HG03460 (cell line): ENCODE measurements at regions not wholly inside any gene's neighbourhood (a gene's known extent, or its start where the extent isn't known, plus 50 kb on each side); places are given as distances from the start of the nearest gene placed in this dataset.

ENCODE experiments used
- ATAC-seq: cut with Tn5 transposase; IDR thresholded peaks from one replicate; pipeline ENCODE4 v1.9.1; 2021; ENCODE audit not compliant: unreplicated experiment

DNA sequence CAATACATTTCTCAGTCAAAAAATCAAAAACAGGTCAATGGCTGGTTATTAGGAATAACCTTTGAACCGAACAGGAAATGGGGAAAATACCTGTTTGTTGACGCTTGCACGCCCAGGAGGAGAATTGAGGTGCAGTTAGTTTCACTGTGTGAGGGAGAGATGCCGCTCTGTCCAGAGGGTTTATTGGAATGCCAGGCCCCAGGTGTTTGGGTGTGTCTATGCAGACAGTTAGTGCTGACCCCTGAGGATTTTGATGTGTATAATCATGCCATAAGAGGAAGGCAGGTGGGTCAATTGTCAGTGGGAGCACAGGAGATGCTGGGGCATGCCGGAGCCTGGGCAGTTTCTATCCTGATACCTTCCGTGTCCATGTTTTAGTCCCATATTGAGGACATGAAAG, 100.8 kb upstream of the DIO3 start:
- no peak for ATAC-seq

DNA sequence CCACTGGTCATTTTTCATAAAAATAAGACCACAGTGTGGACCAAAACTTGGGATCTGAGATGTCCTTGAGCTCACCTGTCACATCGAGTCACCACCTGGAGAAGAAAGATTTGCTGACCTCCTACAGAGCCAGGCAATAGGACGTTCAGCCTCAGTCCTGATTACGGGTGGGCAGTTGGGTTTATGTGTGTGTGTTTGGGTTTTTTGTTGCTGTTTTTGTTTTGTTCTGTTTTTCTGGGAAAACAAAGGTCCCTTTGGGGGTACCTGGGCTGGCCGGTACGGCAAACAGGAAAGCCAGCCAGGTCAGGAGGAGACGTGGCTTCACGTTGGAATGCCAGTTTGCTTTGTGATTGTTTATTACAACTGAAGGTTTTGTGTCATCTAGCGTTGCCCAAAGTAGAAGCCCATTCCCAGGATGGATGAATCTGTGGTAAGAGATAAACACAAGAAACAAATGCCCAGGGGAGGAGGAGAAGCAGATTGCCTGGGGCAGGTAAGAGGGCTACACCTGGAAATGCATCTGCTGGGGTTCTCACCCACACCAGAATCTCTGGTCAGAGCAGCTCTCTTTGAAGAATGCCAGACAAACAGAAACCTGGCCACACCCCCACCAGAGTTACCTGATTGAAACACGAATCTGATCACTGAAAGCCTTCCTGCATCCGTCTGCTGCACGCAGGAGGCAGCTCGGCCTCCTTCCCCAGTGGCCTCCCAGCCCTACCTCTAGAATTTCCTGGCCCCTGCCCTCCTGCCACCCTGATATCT, 100.1 kb upstream of the DIO3 start:
- ATAC-seq = no peak

DNA sequence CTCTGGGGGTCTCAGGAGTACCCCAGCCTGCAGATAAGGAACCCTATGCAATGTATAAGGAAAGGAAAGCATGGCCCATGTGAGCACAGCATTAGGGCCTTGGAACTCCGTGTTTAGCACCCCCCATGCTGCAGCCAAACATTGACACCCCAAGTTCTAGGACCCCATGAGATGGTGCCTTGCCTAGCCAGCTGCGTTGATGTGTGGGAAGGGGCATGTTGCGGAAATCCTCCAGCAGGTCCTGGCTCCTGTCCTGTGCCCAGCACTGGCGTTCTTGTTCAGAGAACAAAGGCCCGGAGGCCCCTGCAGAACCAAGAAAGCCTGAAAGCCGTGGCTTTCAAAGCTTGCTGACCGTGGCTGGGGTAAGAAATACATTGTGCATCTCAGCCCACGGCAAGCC, 99.4 kb upstream of the DIO3 start:
- no peak for ATAC-seq

DNA sequence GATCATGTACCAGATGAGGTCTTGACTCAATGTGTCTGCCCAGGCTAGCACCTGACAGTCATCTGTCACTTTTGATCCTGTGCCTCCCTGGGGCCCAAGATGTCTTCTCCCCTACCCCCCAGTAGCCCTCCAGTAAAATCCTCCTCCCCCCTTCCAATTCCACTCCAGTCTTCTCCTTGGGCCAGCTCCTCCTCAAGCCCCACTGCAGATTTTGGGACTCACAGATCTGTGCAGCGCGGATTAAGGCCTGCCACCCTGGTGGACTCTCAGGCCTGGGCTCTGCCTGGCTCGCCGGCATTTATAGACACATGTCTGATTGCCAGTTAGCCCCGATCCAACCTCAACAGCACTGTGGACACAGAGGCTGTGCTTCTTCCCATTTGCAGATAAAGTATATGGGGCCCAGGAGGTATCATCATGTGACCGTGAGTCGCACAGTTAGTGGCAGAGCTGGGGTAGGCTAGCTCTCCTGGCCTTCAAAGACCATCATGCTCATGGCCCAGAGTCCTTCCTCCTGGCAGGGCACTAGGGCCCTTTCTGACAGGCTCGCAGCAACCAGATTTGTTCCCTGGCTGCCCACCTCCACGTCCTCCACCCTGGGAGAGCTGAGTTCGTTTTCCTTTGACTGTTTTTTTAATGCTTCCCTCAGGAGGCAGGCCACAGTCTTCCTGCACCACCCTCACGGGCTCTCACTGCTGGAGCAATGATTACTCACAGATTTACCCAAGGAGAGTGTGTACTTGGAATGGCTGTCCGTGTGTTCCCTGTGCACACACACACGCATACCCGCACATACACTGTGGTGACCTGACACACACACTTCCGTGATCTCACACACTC, 98.3 kb upstream of the DIO3 start:
- ATAC-seq = no peak

DNA sequence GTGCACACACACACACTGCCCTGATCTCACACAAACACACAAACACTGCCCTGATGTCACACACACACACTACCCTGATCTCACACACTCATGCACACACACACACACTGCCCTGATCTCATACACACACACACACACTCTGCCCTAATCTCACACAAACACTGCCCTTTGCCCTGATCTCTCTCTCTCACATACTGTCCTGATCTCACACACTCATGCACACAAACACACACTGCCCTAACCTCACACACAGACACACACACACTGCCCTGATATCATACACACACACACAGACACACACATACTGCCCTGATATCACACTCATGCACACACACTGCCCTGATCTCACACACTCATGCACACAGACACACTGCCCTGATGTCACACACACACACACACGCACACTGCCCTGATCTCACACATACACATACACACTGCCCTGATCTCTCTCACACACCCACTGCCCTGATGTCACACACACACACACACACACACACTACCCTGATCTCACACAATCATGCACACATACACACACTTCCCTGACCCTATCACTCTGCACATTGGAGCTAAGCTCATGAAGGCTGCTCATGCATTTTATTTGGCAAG, 97.6 kb upstream of the DIO3 start:
- no peak for ATAC-seq

DNA sequence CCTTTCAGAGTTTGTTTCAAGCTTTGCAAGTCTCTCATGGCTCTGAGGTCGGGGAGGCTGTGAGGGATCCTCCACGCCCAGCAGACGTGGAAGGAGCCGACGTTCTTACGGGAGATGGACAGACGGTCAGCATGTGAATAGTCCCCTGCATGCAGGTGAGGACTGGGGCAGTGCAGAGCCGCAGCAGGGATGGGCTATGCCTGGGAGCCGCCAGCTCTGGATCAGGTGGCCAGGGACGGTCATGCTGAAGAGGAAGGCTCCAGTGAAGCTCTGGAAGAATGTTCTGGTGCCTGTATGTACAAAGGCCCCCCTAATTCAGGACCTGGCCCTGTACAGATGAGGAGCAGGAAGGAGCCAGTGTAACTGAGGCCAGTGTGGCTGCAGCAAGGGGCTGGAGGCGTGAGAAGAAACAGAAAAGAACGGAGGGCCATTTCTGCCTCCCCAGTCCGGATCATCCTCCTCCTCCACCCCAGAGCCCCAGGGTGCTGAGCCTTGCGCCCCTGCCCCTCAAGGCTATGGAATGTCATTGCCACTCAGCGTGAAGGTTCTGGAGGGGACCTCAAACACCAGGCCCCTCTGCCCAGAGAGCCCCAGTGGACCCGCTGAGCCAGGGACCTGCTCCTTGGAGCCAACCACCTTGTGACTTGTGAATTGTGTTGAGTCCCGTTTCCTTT, 96.8 kb upstream of the DIO3 start:
- no peak for ATAC-seq

DNA sequence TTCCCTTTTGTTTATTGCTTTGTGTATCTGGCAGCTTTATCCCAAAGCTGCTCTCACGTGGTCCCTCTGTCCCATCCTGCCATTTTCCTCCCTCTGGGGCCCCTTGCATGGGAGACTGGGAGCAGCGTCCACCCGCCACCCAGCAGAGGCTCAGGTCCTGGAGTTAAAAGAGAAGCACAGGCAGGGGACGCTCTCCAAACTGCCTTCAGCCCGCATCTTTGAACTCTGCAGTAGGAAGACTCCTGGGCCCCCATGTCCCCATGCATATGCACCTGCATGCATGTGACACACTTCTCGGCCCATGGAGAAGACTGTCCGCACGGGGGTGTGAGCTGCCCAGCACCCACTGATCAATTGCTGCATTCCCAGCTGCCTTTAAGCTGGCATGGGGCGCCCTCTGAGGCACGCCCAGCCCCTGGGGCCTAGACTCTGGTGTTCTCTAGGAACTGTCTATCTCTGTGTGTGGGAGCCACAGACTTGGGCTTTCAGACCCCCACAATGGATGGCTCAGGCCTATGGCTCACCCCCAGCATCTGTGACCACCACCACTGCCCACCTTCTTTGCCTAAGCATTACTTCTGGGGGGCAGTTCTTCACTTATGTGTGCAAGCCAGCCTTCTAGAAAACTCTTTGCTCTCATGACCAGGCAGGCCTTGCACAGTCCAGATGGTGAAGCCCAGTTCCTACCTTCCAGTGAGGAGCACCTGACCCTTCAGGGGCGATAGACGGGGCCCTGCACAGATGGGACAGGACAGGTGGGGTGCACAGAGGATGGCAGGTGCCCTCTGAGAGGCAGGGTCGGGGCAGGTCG, 96.1 kb upstream of the DIO3 start:
- ATAC-seq = no peak

DNA sequence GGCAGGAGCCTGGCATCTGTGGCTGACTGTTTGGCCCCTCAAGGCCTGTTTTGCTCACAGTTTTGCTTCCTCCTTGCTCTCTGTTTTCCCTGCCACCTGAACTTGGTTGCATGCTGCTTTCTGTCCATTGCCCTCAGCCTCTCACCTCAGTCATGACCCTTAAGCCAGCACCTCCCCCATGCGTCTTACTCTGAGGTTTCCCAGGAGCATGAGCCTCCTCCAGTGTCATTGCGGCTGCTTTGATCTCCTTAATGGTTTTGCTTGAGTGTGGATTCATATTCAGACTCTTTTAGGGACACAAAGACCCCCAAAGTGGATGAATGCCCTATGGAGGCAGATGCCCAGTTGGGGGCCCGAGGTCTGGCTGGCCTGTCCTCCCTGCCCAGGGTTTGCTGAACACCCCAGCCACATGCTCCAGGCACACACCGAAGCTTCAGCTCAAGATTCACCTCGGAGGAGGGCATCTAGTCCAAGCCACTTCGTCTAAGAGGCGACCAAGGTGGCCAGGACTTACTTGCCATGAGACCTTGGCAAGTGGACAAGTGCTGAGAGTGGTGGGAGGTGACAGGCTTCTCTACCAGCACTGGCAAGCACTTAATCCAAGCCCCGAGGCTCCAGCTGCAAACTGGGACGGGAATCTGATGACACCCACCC, 95.4 kb upstream of the DIO3 start:
- ATAC-seq = no peak

DNA sequence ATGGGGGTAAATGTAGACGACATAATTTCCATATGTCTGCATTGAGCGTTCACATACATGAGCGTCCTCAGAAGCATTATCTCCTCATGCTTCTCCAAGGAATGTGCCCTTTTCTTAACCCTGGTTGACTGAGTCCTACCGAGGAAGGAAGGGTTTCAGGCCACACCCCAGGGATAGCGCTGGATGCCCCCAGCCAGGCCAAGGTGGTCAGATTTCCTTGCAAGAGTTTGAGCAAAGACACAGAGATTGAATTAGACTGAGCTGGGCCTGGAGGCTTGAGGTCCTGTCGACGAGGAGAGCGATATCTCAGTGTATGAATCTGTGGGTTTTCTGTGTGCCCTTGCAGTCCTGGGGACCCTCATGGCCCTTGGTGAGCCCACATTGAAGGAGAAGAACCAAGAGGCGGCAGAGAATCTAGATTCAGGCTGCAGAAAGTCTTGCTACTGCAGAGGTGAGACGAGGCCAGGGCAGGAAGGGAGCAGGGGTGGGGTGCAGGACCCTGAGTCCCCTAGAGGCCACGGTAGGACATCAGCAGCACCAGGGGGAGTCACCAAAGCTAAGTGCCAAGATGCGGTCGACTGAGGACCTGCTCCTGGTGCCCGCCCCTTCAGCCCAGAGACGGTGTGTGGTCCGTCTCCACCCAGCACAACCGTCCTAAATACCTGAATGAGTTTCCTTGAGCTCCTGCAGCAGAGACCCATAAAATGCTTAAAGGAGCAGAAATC, 94.7 kb upstream of the DIO3 start:
- no peak for ATAC-seq

DNA sequence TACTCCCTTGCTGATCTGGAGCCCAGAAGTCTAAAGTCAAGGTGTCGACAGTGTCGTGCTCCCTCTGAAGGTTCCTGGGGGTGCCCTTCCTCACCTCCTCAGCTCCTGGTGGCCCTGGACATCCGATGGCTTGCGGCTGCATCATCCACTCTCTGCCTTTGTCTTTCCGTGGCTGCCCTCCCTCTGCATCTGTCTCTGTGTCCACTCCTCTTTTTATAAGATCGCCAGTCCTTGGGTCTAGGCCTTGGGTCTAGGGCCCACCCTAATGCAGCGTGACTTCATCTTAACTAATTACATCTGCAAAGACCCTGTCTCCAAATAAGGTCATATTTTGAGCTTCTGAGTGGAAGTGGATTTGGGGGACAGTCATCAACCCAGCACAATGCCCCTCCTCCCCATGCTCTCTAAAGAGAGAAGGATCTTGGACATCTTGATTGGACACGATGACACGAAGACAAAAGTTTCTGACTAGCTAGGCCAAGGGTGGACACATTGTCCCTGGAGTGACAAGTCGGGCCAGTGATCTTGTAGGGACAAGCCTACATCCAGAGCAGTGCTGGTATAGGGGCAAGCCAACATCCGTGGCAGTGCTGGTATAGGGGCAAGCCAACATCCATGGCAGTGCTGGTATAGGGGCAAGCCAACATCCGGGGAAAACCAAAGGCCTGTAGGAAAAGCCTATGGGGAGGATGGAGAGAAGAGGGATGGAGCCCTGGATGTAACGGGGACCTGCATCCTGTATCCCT, 93.9 kb upstream of the DIO3 start:
- ATAC-seq = no peak

DNA sequence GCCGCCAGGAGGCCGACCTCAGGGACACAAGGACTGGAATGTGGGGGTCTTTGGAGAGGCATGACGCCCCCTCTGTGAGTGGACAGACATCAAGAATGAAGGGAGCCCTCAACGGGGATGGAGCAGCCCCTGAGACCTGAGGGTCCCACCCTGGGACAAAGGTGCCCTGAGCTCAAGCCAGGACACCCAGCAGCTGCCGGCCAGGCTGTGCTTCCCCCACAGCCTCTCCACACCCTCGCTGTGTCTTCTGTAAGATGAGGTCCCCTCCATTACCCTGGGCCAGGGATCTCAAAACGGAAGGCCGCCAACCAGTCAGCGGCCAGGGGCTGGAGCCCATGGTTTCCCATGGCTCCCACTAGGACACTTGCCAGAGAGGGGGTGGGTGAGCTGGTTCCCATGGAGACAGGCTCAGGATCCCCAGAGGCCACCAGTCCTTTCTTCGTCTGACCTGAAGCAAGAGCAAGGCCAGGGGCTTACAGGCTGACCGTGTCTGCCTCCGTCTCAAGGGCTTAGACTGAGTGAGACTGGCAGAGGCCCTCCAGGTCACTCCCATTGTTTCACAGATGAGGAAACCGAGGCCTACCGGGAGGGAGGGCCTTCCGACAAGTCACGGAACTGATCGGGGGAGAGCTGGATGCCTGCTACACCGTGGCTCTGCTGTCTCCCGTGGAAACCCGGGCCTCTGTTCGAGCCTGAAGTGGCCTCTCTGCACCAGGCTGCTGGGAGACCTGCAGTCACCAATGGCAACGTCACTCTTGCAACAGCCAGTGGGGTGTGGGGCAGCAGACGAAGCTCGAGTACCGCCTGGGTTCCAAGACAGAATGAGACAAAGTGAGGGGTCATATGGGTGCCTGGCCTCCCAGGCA, 91.7 kb upstream of the DIO3 start:
- ATAC-seq = no peak

DNA sequence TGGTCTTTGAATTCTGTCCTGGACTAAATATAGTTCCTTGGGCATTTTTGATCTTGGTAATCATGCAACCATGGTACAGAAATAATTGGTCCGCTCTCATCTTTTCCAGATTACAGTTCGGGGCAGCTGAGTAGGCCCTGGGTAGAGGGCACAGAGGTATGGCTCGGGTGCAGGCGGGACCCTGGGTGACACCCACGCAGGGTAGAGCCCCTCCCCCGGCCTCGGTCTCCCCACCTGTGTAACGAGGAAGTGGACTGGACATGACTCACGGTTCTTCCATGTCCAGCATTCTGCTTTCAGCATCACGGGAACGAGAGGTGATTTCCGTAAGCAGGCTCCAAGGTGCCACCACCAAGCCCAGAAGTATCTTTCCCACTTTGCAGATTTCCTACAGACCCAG, 91.0 kb upstream of the DIO3 start:
- no peak for ATAC-seq

DNA sequence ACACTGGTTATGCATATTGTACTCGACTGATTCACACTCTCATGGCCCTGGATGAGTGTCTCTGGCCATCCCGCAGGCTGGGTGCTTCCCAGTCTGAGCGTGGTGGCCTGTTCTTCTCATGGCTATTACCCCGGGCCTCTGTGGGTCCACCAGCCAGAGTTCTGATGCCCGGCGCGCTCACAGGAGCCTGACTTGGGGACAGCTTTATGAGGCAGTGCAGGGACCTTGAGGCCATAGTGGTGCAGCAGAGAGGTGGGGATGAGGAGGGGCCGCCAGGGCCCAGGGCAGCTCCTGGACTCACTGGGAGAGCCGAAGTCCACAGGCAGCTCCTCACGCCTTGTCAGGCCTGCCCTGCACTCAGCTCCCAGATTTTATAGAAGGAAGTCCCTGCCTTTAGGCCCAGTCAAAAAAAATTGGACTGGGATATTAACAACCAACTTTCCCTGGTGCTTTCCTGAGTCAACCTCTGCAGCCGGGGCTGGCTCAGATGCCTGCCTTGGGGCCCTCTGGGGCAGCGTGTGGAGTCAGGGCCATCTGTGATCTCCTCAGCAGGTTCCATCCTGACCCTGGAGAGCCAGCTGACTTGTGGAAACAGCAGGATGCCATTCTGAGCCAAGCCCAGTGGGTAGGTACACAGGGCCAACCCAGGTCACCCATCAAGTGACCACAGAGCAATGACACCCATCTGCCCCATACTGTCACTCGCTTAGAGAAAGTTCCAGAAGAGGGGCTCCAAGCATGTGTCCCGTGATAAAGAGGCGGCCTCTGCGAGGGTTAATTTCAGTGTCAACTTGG, 89.4 kb upstream of the DIO3 start:
- no peak for ATAC-seq

DNA sequence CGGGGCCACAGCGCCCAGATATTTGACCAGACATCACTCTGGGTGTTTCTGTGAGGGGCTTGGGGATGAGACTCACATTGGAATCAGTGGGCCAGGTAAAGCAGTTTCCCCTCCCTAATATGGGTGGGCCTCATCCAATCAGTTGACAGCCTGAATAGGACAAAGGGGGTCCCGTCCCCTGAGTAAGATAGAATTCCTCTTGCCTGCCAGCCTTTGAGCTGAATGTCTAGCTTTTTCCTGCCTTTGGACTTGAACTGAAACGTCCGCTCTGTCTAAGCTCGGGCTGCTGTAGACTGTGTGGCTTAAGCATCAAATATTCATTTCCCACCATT, 88.8 kb upstream of the DIO3 start:
- no peak for ATAC-seq

DNA sequence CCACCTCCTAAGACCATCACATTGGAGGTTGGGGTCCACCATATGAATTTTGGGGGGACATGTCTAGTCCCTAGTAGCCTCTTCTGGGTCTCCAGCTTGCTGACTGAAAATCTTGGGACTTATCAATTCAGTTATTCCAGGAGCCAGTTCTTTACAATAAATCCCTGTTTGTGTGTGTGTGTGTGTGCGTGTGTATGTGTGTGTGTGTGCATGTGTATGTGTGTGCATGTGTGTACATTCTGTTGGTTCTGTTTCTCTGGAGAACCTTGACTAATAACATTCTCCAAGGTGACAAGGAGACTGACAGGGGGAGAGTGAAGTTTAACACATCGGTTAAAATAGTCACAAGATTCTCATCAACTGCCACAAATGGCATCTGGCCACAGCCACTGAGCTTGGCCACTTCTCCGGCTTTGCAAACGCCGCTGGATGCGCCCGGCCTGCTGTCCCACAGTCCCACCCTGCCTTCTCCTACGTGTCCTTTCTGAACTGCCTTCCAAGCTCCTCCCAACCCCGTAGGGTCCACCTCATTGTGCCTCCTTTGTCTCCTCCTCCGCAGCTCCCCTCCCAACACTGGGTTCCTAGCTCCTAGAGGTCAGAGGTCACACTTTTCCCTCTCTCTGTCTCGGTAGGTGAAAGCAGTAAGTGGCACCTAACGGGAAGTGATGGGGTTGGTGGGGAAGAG, 88.1 kb upstream of the DIO3 start:
- ATAC-seq = no peak

DNA sequence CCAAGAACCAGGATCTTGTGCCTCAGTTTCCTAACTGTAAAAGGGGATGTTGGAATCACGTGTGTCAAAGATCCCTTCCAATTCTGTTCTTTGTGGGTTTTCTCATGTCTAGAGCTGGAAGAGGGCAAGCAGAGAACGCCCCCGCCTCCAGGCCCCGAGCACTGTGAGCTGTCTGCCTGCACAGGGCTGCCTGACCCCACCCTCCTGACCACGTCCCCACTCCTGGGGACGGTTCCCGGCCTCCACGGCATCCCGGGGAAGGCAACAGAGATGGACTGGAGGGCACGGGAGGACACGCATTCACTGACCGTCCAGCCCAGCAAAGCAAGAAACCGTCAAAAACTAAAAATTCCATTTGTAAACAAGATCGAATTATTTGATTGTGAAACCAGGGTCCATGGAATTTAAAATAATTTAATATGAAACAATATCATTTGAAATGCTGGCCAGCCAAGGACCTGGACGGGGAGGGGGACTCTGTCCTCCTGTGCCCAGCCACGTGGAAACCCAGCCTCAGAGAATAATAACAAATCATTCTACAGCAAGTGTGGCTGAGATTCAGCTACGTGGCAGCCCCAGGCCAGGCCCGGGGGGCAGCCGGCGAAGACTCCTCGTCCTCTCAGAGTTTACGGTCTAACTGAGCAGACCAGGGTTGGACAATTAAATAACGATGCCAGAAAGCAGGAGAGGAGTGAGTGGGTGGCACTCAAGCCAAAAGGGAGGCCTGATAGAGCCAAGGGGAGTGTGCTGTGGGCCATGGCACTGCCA, 87.3 kb upstream of the DIO3 start:
- ATAC-seq = no peak
